ENCODE measurements at regions not wholly inside any gene's neighbourhood (a gene's known extent, or its start where the extent isn't known, plus 50 kb on each side); places are given as distances from the start of the nearest gene placed in this dataset.

DNA sequence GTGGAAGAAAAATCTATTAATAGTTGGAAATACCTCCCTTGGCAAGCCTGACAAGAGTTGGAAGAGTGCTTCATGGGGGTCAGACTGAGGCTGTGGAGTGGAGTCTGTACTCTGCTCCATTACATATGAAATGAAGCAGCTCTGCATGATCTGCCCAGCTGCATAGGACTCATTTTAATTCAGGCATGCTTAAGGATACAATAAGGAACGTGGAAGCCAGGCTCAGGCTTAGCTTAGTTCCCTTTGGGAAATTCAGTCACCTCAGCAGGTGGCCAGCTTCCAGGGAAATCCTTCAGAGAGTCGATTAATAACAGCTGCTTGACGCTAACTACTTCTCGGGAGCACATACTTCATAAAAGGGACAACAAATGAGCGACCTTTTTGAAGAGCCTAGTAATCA lies 1672.9 kb upstream of the WWC1 start:
- H3K27ac Mint-ChIP-seq = no peak overlapping the region
- 69% methylated on average over 2 of the region's 5 CpGs for WGBS (ENCODE audit: insufficient coverage)

DNA sequence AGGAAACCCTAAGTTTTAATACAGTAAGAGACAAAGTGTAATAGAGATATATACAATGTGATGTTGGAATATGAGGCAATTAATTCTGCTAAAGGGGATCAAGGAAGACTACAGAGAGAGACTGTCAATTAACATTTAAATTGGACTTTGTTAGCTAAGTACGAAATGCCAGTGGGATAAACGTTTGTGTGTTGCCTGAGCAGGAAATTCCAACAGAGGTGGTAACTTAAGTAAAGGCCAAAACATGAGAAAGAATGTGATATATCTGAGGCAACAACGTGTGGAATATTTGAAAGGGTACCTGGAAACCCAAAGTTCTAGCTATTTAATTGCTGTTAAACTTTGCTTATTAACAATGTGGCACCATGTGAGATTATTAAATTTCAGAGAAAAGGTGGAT lies 1666.9 kb upstream of the WWC1 start:
- Mint-ChIP-seq H3K36me3 (no peaks in the 10 kb centered on the region), H3K4me1 (no peaks in the 10 kb centered on the region), H3K9me3 (peaks cover 0 to 5% (median 2%) of the 10 kb centered on the region in 7 donors), H3K27me3 (ENCODE audit: low read depth in 3 of 3) (peaks cover 0 to 1% (median 0%) of the 10 kb centered on the region in 3 donors), H3K4me3 (no peak overlapping the region), H3K27ac (no peak overlapping the region)
- Histone ChIP-seq H4K20me1 (ENCODE audit: insufficient read depth, low read length) (no peaks in the 10 kb centered on the region), H3K27me3 (ENCODE audit: control insufficient read depth in 2 of 2, insufficient read depth in 2 of 2, low read length in 2 of 2) (no peaks in the 10 kb centered on the region), H3K4me1 (ENCODE audit: control insufficient read depth in 1 of 2, insufficient read depth in 2 of 2, low read length in 2 of 2) (no peaks in the 10 kb centered on the region), H3K36me3 (replicated peaks in 1 of 2; ENCODE audit: control insufficient read depth in 1 of 2, insufficient read depth in 2 of 2, low read length in 2 of 2) (no peaks in the 10 kb centered on the region), H2AFZ (ENCODE audit: insufficient read depth, low read depth, low read length, poor library complexity, severe bottlenecking) (no peak overlapping the region), H3K4me2 (replicated peaks; ENCODE audit: extremely low read depth, low read length, poor library complexity, severe bottlenecking) (no peak overlapping the region), H3K4me3 (replicated peaks in 1 of 3; ENCODE audit: low read depth in 2 of 3, low read length in 3 of 3) (no peak overlapping the region), H3K79me2 (ENCODE audit: insufficient read depth, low read length) (no peaks in the 10 kb centered on the region), H3K27ac (ENCODE audit: low read depth in 1 of 2, low read length in 2 of 2) (no peak overlapping the region), H3K9ac (ENCODE audit: insufficient read depth, low read length, poor library complexity, severe bottlenecking) (no peak overlapping the region), H3K9me3 (replicated peaks in 1 of 2; ENCODE audit: control insufficient read depth in 1 of 2, insufficient read depth in 1 of 2, low read length in 2 of 2) (peaks cover 0 to 19% of the 10 kb centered on the region in 2 donors)
- TF ChIP-seq, protein P1, sequence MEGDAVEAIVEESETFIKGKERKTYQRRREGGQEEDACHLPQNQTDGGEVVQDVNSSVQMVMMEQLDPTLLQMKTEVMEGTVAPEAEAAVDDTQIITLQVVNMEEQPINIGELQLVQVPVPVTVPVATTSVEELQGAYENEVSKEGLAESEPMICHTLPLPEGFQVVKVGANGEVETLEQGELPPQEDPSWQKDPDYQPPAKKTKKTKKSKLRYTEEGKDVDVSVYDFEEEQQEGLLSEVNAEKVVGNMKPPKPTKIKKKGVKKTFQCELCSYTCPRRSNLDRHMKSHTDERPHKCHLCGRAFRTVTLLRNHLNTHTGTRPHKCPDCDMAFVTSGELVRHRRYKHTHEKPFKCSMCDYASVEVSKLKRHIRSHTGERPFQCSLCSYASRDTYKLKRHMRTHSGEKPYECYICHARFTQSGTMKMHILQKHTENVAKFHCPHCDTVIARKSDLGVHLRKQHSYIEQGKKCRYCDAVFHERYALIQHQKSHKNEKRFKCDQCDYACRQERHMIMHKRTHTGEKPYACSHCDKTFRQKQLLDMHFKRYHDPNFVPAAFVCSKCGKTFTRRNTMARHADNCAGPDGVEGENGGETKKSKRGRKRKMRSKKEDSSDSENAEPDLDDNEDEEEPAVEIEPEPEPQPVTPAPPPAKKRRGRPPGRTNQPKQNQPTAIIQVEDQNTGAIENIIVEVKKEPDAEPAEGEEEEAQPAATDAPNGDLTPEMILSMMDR (IDR thresholded peaks at IDR 0.05) = no peak
- intact Hi-C loops (cut with micrococcal nuclease) = no loop called here
- DNase-seq = no peak
- 33% methylated on average over 2 of the region's 3 CpGs for WGBS (ENCODE audit: insufficient coverage)

More for the DNA sequence above, 1672.9 kb upstream of the WWC1 start:
- Histone ChIP-seq H3K4me3 (replicated peaks in 1 of 3; ENCODE audit: low read depth in 2 of 3, low read length in 3 of 3) (no peak overlapping the region), H3K79me2 (ENCODE audit: insufficient read depth, low read length) (no peaks in the 10 kb centered on the region), H3K27ac (ENCODE audit: low read depth in 1 of 2, low read length in 2 of 2) (no peak overlapping the region), H3K27me3 (ENCODE audit: control insufficient read depth in 2 of 2, insufficient read depth in 2 of 2, low read length in 2 of 2) (no peaks in the 10 kb centered on the region), H2AFZ (ENCODE audit: insufficient read depth, low read depth, low read length, poor library complexity, severe bottlenecking) (no peak overlapping the region), H4K20me1 (ENCODE audit: insufficient read depth, low read length) (no peaks in the 10 kb centered on the region), H3K36me3 (replicated peaks in 1 of 2; ENCODE audit: control insufficient read depth in 1 of 2, insufficient read depth in 2 of 2, low read length in 2 of 2) (no peaks in the 10 kb centered on the region), H3K9ac (ENCODE audit: insufficient read depth, low read length, poor library complexity, severe bottlenecking) (no peak overlapping the region), H3K4me2 (replicated peaks; ENCODE audit: extremely low read depth, low read length, poor library complexity, severe bottlenecking) (no peak overlapping the region), H3K9me3 (replicated peaks in 1 of 2; ENCODE audit: control insufficient read depth in 1 of 2, insufficient read depth in 1 of 2, low read length in 2 of 2) (peaks cover 10 to 12% of the 10 kb centered on the region in 2 donors), H3K4me1 (ENCODE audit: control insufficient read depth in 1 of 2, insufficient read depth in 2 of 2, low read length in 2 of 2) (no peaks in the 10 kb centered on the region)
- H3K36me3 Mint-ChIP-seq = no peaks in the 10 kb centered on the region
- DNase-seq = no peak
- TF ChIP-seq, protein P1 (IDR thresholded peaks at IDR 0.05) = no peak
- no peaks in the 10 kb centered on the region for H3K4me1 Mint-ChIP-seq
- no peaks in the 10 kb centered on the region for H3K27me3 Mint-ChIP-seq (ENCODE audit: low read depth in 3 of 3)
- peaks cover 0 to 11% (median 4%) of the 10 kb centered on the region in 7 donors for H3K9me3 Mint-ChIP-seq
- no peak overlapping the region for H3K4me3 Mint-ChIP-seq
- intact Hi-C loops (cut with micrococcal nuclease) = no loop called here

Measured in CD14-positive monocyte (primary cell).